Endothelial cell of umbilical vein (primary cell): ENCODE measurements at regions not wholly inside any gene's neighbourhood (a gene's known extent, or its start where the extent isn't known, plus 50 kb on each side); places are given as distances from the start of the nearest gene placed in this dataset.

Source experiments
- BruUV-seq: library from RNA; stranded (reverse); fragments of 400-500 nt; replicated peaks from 2 replicates; lab custom pipeline; 2021; lab: Mats Ljungman, UMichigan
- CTCF ChIA-PET: fragments of 300-600, 350-600 bp; sonication (Branson Sonifier 250); formaldehyde crosslinking; loops from one replicate; lab custom pipeline; 2021; ENCODE audit warnings: antibody characterized with exemption, inconsistent platforms; lab: Charles Lee
- POLR2A ChIA-PET: fragments of 300-600, 350-600 bp; sonication (Branson Sonifier 250); formaldehyde crosslinking; loops from one replicate; lab custom pipeline; 2021; ENCODE audit warnings: antibody characterized with exemption, inconsistent platforms; lab: Charles Lee
- DNase-seq: peaks from one replicate; pipeline ENCODE4 v3.0.0-alpha.2; 2011; ENCODE audit warnings: low read depth, low spot score
- FAIRE-seq: peaks from 2 replicates; lab custom pipeline; 2011; peaks lifted over from hg19 to GRCh38; lab: Jason Lieb, UNC
- H2AFZ ChIP-seq: 2 replicates; pipeline ENCODE4 v1.6.0; 2012; ENCODE audit warnings: low read depth, low read length, control low read depth, inconsistent platforms
- H3K27ac ChIP-seq: 2 replicates; pipeline ENCODE4 v1.5.1; 2011; ENCODE audit warnings: low read depth, mild to moderate bottlenecking, control low read depth, low read length, moderate library complexity; ENCODE audit not compliant: insufficient read depth
- H3K27me3 ChIP-seq, 2 experiments: 2 replicates each; pipeline versions ENCODE4 v1.6.0 to v1.6.1; 2011; ENCODE audit warnings: low read length in 2 of 2, mixed read lengths in 1 of 2; ENCODE audit not compliant: control insufficient read depth in 2 of 2, insufficient read depth in 2 of 2
- H3K36me3 ChIP-seq, 2 experiments: 2 replicates in 1 of 2; 3 replicates in 1 of 2; pipeline ENCODE4 v1.5.1; 2011; ENCODE audit warnings: low read length in 2 of 2, mild to moderate bottlenecking in 1 of 2, moderate library complexity in 1 of 2; ENCODE audit not compliant: control insufficient read depth in 2 of 2, insufficient read depth in 2 of 2; ENCODE audit errors: extremely low read depth in 1 of 2
- H3K4me1 ChIP-seq: 3 replicates; pipeline ENCODE4 v1.5.1; 2011; ENCODE audit warnings: mild to moderate bottlenecking, low read length; ENCODE audit not compliant: control insufficient read depth, insufficient read depth; ENCODE audit errors: extremely low read depth
- H3K4me2 ChIP-seq: 2 replicates; pipeline ENCODE4 v1.6.1; 2011; ENCODE audit warnings: low read length, control low read depth, mixed read lengths; ENCODE audit not compliant: insufficient read depth
- H3K4me3 ChIP-seq, 3 experiments: fragments of 200-600 bp in 1 of 3; sonication (generic), shearing (Covaris generic) in 1 of 3; replicated peaks in 1 of 3; 2 replicates each; pipeline ENCODE4 v1.5.1; 2011 to 2016; ENCODE audit warnings: control low read depth in 3 of 3, low read length in 3 of 3, mild to moderate bottlenecking in 2 of 3, inconsistent platforms in 1 of 3, low read depth in 1 of 3, moderate library complexity in 1 of 3; ENCODE audit not compliant: insufficient read depth in 1 of 3
- H3K79me2 ChIP-seq: 2 replicates; pipeline ENCODE4 v1.6.0; 2012; ENCODE audit warnings: low read length, inconsistent platforms; ENCODE audit not compliant: control insufficient read depth, insufficient read depth
- H3K9ac ChIP-seq: replicated peaks from 2 replicates; pipeline ENCODE3; 2011; ENCODE audit warnings: low read length, control low read depth; ENCODE audit not compliant: insufficient read depth; ENCODE audit errors: extremely low read depth
- H3K9me1 ChIP-seq: replicated peaks from 3 replicates; pipeline ENCODE4 v1.6.0; 2011; ENCODE audit warnings: mild to moderate bottlenecking, low read length; ENCODE audit not compliant: control insufficient read depth, insufficient read depth; ENCODE audit errors: extremely low read depth
- H3K9me3 ChIP-seq: replicated peaks from 2 replicates; pipeline ENCODE4 v1.5.1; 2012; ENCODE audit warnings: low read length, inconsistent platforms; ENCODE audit not compliant: control insufficient read depth, insufficient read depth
- H4K20me1 ChIP-seq: replicated peaks from 2 replicates; pipeline ENCODE3; 2011; ENCODE audit warnings: mild to moderate bottlenecking, low read length; ENCODE audit not compliant: control insufficient read depth, insufficient read depth; ENCODE audit errors: extremely low read depth
- CTCF ChIP-seq, 2 donors: IDR thresholded peaks; 1 replicate in 1 of 2; 2 replicates in 1 of 2; pipeline ENCODE4 v1.5.1; 2011; ENCODE audit warnings: low read length in 2 of 2, mild to moderate bottlenecking in 2 of 2, moderate library complexity in 2 of 2, control low read depth in 1 of 2, inconsistent platforms in 1 of 2, low read depth in 1 of 2; ENCODE audit not compliant: insufficient read depth in 1 of 2; ENCODE audit errors: extremely low read depth in 1 of 2
- EZH2 ChIP-seq: IDR thresholded peaks from 2 replicates; pipeline ENCODE4 v1.6.1; 2012; ENCODE audit warnings: borderline replicate concordance, low read depth, mild to moderate bottlenecking, moderate library complexity, low read length, inconsistent platforms; ENCODE audit not compliant: severe bottlenecking
- FOS ChIP-seq: IDR thresholded peaks from 2 replicates; pipeline ENCODE4 v1.6.1; 2011; ENCODE audit warnings: mild to moderate bottlenecking, low read length, moderate library complexity, borderline replicate concordance; ENCODE audit not compliant: insufficient read depth
- GATA2 ChIP-seq: IDR thresholded peaks from 2 replicates; pipeline ENCODE4 v1.7.0; 2011; ENCODE audit warnings: low read depth, mild to moderate bottlenecking, moderate library complexity, mixed read lengths, low read length; ENCODE audit not compliant: insufficient read length, insufficient read depth
- JUN ChIP-seq: IDR thresholded peaks from 2 replicates; pipeline ENCODE4 v1.6.1; 2011; ENCODE audit warnings: borderline replicate concordance, low read depth; ENCODE audit not compliant: insufficient read length, insufficient read depth
- MAX ChIP-seq: IDR thresholded peaks from 2 replicates; pipeline ENCODE4 v1.6.1; 2011; ENCODE audit not compliant: insufficient read depth, insufficient read length
- MYC ChIP-seq: IDR thresholded peaks from one replicate; pipeline ENCODE4 v1.6.1; 2011; ENCODE audit warnings: mild to moderate bottlenecking, low read depth, low read length
- POLR2A ChIP-seq: IDR thresholded peaks from 2 replicates; pipeline ENCODE4 v1.6.1; 2012; ENCODE audit warnings: low read depth, mild to moderate bottlenecking, control low read depth, low read length
- POLR2AphosphoS5 ChIP-seq: IDR thresholded peaks from 2 replicates; pipeline ENCODE4 v1.6.1; 2012; ENCODE audit warnings: low read depth, mild to moderate bottlenecking, control low read depth, low read length, moderate library complexity; ENCODE audit not compliant: insufficient read depth
- dilution Hi-C: fragments of 300-500 bp; cut with MboI; formaldehyde crosslinking; loops from one replicate; pipeline ENCODE4 v1.15.0; 2019; ENCODE audit warnings: low sequenced_read_pairs; ENCODE audit not compliant: extremely low pct_ligation_motif_present
- intact Hi-C: fragments of 100-400 bp; cut with micrococcal nuclease; formaldehyde crosslinking; loops from one replicate; pipeline ENCODE4 v1.10.0; 2022

GRCh38 chr5:17852740-17853139 is 218.5 kb downstream of the TAF11L14 start:
- H3K4me1 ChIP-seq = no peaks in the 10 kb centered on the region
- ChIA-PET POLR2A (no interaction called here), CTCF (no interaction called here)
- no peak overlapping the region for H3K4me2 ChIP-seq
- no peaks in the 10 kb centered on the region for H4K20me1 ChIP-seq
- H3K27me3 ChIP-seq = no peaks in the 10 kb centered on the region
- H3K9me1 ChIP-seq = no peaks in the 10 kb centered on the region
- no peak overlapping the region for H3K4me3 ChIP-seq
- H3K79me2 ChIP-seq = no peaks in the 10 kb centered on the region
- intact Hi-C loops (no loop called here), dilution Hi-C loops (no loop called here)
- no peak overlapping the region for H3K27ac ChIP-seq
- H3K9me3 ChIP-seq = no peaks in the 10 kb centered on the region
- no peaks in the 10 kb centered on the region for H3K36me3 ChIP-seq
- DNase-seq (no peak), FAIRE-seq (no peak)
- no TSS peak for BruUV-seq
- TF ChIP-seq POLR2A = no peak
- TF ChIP-seq CTCF (IDR thresholded peaks at IDR 0.05; ENCODE audit: extremely low read depth in 1 of 2, insufficient read depth in 1 of 2, low read depth in 1 of 2, low read length in 2 of 2) = no peak
- no peak for TF ChIP-seq MYC
- TF ChIP-seq GATA2 = no peak
- no peak for TF ChIP-seq MAX
- TF ChIP-seq JUN = no peak
- TF ChIP-seq EZH2 = no peak
- no peak for TF ChIP-seq POLR2AphosphoS5
- no peak for TF ChIP-seq FOS
- no peak overlapping the region for H3K9ac ChIP-seq
- H2AFZ ChIP-seq = no peak overlapping the region
